ENCODE measurements at regions not wholly inside any gene's neighbourhood (a gene's known extent, or its start where the extent isn't known, plus 50 kb on each side); places are given as distances from the start of the nearest gene placed in this dataset.
"Not testable (repeated sequence)": the region's sequence is repeated elsewhere in the genome, so short reads cannot be mapped to it uniquely, and the experiment has no call there.

DNA sequence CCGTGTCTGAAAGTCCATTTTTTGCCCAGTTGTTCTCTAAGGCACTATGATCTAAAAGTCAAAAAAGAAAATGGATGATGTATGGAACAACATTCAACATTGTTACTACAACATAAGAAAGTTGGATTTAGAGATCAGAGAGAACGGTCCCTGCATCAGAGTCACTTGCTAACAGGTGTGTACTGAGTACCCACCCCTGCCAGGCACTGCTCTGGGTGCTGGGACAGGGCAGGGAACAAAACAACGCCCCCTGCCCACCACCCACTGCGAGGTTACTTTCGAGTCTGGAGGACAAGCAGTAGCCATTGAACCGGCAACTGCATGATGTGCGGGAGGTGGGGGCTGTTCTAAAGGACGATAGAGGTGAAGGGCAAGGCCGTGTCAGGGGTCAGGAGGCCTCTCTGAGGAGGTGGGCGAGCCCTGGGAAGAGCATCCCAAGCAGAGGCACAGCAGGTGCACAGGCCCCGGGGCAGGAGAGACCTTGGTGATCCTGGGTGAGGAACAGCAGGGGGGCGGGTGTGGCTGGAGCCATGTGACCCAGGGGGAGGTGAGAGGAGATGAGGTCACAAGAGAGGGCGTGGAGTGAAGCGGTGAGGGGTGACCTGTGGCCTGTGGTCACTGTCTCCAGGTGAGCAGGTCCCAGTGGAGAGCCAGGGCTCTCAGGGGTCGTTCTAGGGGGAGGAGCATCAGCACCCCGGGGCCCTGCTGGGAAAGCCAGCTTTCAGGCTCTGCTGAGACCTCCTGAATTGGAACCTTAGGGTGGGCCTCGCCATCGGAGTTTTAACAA, 197.5 kb upstream of the SULF2 start:
- DNase-seq (ENCODE audit: extremely low read depth, low read depth) = no peak

DNA sequence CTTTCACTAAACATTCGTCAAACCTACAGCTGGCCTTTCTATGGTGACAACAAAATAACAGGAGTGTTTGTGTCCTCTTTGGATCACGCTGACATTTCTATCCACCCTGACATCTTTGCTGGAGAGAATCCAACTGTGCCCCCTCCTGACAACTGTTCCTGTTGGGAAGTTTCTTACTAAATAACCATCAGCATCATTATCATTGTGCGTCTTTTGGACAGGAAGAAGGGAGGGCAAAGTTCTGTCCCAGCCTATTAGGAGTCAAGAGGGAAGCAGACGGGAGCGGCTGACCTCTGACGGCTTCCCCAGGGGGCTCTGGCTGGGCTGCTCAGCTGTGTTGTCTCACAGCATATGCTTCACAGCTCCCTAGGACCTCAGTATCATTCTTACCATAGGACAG, 195.9 kb upstream of the SULF2 start:
- no peak for DNase-seq (ENCODE audit: extremely low read depth, low read depth)

DNA sequence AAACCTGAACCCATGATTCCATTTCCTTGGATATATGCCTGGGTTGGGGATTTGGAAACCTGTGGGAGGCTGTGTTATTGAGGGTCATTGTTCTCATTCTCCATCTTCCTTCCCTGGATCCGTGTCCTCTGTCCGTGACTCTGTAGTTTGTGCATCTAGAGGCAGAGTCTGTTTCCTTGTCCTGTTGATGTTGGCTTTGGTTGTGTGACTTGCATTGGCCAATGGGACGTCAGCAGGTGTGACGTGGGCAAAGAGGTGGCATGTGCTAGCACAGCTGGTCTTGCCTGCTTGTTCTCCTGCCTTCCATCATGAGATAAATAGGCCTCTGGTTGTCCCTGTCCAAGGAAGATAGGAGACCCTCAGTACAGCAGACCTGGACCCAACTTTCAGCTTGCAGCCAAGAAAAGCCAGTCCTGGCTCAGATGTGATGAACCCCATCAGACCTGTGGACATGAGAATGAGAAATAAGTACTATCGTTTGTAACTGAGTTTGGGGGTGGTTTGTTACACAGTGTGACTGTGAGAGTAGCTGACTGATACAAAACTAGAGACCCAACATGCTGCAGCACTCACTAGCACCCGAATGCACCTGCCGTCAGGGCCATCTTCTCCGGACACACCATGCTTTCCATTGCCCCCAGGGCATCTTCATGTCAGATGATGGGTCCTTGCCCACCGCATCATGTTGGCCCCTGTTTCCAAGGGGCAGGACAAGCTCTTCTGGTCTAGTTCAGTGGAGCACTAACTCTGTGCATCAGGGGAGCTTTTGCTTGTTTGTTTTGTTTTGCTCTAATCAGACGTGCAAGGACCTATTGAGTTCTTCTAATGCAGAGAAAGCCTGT, 195.3 kb upstream of the SULF2 start:
- DNase-seq (ENCODE audit: extremely low read depth, low read depth) = no peak

DNA sequence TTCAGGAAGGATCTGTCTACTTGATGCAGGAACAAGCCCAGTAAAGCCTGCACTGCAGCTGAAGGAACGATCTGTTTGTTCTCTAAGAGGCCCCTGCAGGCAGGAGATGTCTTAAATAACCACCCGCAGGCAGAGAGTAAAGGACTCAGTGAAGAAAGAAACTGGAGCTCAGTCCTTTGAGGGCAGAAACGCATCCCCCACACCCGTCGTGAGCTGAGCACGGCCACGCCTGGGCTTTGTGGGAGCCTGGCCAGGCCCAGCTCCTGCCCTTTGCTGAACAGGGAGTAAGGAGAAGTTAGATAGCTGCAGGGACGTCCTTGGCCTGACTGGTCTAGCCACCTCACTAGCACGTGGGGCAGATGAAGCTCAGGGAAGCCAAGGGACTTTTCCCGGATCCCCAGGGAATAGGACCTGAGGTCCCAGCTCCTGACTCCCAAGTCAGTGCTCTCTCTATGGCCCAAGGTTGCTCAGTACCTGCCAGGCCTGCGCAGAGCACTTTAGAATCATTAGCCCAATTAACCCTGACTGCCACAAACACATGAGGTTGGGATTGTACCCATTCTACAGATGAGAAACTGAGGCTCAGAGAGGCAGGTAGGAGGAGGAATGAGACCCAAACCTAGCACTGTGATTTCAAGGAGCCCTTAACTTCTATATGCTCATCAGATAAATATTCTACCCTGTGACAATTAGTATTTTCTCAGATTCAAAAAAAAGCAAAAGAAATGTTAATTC, 194.2 kb upstream of the SULF2 start:
- DNase-seq (ENCODE audit: extremely low read depth, low read depth) = not testable (repeated sequence)

DNA sequence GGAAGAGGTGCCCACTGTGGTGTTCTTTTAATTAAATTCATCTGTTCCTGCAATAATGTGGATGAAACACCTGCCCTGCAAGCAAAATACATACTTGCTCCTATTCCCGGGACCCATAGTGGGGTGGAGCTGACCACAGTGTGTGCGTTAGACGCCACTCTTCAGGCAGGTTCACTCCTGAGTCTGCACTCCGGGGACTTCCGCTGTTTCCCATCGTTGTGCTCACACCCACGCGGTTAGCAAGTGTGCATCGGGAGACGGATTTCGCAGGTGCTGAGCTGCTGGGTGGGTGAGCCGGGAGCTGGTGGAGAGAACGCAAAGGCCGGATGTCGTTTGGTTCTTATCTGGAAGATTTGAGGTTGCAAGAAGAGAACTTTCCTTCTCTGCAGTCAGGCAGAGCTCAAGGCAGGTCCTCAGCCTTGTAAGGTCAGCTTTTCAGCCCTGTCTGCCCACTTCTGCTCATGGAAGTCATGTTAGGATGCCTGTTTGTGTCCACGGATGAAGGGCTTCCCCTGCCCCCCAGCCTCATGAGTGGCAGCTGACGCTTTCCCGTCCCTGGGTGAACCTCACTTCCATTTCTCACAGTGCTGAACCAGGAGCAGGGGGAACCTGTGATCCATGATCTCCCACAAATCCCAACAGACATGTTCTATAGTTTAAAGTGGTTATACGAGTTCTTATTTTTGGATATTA, 193.3 kb upstream of the SULF2 start:
- DNase-seq (ENCODE audit: extremely low read depth, low read depth) = not testable (repeated sequence)

DNA sequence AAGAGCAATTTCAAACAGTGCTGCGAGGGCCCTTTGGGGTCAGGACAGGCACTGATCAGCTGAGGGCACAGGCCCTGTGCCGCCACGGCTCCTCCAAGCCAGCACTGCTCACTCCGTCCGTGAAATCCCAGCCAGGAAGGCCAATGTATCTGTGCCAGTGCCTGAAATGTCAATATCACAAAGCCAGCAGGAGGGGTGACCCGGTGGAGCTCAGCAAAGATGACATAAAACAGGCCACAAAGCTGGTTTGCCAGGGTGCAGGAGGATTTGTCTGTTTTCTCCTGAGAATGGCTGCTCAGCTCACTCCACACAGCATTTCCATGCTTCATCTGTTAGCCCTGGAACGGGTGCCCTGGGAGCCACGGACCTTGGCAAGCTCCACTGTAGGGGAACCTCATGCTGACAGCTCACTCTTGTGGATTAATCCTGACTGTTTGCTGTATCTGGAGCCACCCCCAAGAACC, 192.5 kb upstream of the SULF2 start:
- not testable (repeated sequence) for DNase-seq (ENCODE audit: extremely low read depth, low read depth)

DNA sequence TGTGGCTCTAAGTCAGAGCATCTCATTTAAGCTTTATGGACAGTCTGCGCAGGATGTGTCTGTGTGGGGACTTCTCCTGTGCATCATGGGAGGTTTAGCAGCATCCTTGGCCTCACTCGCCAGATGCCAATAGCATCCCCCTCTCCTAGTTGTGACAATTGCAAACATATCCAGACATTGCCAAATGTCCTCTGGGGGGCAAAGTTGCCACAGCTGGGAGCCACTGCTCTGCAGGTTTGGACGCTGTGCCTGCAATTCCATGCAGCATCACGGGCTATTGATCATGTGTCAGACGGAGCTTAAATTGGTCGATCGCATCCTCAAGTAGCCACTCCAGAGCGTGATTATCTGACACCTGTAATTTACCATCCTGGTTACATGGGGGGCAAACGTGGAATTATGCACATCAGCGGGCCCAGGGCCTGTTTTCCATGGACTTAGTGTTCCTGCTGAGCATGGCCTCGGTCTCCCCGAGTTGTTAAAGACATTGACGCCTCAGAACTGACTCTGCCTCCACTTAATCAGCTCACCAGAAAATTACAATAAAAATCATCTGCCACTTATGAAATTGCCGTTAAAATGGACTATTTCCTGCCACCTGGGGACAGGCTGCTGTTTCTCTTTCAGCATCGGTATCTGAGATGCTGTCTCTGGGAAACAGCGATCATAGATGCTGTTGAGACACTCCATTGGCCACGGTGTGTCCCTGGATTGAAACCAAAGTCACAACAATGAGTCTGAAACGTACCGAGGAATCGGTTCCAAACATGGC, 191.9 kb upstream of the SULF2 start:
- not testable (repeated sequence) for DNase-seq (ENCODE audit: extremely low read depth, low read depth)

DNA sequence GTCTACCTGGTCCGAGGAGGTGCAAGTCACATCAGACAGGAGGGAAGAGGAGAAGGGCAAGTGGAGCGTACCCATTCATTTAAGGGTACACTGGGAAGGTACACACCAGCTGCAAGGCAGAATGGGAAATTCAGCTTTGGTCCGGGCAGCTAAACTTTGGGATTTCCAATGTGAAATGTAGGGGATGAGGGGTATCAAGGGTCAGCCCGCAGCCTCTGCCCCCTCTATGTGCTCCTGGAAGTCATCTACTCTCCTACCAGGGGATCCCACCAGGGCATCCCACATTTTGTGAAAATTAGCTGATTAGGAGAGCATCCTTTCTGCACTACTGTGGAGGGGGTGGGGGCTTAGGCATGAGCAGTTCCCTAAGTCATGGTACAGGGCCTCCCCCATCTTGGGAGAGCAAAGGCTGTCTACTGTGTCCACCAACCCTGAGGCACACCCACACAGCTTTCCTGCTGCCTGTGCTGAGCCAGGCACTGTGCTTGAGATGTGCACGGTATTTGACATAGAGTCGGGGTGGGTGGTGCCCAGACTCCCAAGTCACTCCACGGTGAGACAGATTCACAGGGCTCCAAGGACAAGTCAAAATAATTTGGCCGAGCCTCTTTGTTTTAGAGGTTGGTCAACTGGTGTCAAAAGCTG, 189.1 kb upstream of the SULF2 start:
- DNase-seq (ENCODE audit: extremely low read depth, low read depth) = no peak

DNA sequence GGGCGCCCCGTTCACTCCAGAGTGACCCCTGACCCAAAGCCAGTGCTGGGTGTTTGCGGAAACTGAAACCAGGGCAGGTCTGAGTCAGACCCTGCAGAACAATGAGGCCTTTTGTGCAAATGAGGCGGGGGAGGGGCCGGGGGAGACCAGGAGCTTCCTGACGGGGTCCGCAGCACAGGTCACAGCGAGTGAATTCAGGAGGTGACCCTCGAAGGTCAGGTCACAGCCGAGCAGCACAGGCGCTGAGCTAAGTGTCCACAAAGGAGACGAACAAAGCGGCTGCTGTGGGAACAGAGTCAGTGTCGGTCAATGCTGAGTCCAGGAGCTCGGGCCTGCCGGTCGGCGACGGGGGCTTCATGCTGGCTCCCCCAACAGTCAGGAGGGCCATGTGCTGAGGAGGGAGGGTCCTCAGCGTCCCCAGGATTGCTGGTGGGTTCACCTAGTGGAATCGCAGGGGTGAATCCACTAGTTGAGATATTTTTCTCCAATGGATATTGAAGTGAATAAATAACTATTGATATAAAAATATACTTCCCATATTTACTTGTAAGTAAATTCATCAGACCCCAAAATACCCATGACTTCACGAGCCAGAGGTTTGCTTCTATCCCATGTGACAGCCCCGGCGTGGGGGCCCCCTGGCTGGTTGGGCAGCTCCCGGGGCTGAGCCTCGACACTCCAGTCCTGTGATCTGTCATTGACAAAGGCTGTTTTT, 188.4 kb upstream of the SULF2 start:
- DNase-seq (ENCODE audit: extremely low read depth, low read depth) = no peak

DNA sequence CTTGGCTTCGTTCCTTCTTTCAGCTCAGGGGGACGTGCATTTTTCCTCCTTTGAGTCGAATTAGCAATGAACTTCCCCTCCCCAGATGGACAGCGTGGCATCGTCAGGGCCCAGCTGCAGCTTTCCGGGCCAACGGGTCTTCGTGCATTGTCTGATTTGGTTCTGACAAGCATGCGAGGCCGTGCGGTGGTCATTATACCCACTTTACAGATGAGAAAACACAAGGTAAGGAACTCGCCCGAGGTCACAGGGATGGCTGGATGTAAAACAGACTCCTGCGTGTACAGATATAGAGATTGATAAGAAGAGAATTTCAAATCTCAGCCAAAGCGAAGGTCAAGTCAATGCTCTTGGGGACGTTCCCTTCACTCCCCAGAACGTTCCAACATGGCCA, 187.6 kb upstream of the SULF2 start:
- DNase-seq (ENCODE audit: extremely low read depth, low read depth) = no peak

DNA sequence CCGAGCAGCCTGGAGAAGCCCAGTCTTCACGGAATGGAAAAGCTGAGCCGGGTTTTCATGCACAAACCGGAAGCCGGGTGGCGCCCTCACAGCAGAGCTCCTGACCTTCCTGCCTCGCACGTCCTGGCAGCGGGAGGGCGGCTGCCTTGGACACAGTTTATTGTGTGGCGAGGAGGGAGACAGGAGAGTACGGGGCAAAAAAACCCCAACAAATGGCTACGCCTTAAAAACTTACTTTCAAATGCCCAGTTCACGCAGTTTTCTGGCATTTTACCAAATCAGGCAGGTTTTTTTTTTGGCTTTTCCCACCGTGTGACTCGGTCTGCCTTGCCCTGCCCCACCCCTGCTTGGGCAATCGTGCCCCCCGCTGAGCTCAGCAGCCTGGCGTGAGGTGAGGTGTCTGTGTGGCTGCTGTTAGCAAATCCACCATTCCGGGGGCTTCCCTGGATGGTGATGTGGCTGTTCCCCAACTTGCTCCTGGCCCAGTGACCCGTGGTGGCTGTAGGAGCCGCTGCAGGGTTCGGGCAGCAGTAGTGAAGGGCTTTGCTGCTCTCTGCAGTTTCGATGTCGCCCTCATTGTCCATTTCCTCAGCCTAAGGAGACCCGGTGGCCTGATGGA, 187.1 kb upstream of the SULF2 start:
- not testable (repeated sequence) for DNase-seq (ENCODE audit: extremely low read depth, low read depth)

DNA sequence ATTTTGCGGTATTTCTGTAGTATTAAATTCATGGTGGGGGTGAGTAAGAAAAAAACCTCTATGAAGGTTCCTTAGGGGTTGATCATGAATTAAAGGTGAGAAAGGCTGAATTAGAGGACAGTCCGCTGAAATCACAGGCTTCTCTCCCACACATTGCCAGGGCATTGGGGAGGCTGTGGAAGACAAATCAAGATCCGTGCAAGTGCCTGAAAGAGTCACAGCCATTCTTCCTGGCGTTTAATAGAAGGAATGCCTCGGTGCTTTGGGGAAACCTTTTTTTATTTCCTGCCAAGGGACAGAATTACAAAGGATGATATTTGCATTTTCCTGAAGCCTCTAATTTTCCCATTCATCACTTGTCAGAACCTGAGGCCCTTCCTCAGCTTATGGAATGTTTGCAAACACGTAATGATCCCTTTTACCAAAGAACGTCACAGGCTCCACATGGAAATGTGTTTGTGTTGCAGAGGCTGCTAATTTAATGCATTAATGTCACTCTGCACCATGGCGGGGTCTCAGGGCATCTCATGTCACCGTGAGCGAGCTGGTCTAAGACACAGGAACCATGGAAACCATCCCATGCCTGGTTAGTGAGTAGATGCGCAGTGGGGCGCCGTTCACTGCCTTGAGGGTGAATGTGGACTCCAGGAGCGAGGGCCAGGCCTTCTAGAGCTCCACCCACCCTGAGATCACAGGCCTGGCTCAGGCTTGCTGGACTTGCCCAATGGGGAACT, 185.9 kb upstream of the SULF2 start:
- no peak for DNase-seq (ENCODE audit: extremely low read depth, low read depth)

DNA sequence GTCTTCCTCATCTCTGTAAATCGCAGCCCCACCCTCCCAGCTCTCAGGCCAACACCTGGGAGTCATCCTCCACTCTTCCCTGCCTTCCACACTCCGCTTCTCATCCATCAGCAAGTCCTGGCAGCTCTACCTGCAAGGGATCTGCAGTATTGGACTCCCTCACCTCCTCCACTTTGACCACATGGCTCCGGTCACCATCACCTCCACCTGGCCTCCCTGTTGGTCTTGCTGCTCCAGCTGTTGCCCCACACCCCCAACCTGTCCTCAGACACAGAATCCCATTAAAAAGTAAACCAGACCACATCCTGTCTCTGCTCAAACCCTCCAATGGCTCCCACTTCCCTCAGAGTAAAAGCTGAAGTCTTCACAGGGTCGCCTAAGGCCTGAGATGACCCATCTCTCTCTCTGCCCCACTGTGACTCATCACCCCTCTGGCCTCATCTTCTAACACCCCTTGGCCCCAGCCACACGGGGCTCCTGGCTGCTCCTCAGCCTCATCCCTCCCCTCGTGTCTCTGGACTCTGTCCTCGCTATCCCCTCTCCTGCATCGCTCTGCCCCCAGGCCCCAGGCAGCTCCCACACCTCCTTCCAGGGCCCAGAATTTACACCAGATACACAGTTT, 185.1 kb upstream of the SULF2 start:
- DNase-seq (ENCODE audit: extremely low read depth, low read depth) = no peak

DNA sequence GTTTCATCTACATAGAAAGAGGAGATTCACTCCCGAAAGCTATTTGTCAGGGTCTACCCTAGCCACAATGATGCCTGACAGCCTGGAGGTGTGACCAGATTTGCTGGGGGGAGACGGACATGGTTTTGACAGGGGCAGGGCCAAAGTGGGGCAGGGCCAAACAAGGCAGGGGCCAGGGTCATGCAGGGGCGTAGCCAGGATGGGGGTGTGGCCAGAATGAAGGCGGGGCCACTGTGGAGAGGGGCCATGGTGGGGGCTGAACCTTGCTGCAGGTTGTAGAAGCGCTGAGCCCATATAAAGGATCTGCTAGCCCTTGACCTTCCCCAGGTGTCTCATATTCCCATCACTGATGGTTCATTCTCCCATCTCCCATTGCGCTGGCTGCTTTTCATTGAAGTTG, 184.1 kb upstream of the SULF2 start:
- no peak for DNase-seq (ENCODE audit: extremely low read depth, low read depth)

DNA sequence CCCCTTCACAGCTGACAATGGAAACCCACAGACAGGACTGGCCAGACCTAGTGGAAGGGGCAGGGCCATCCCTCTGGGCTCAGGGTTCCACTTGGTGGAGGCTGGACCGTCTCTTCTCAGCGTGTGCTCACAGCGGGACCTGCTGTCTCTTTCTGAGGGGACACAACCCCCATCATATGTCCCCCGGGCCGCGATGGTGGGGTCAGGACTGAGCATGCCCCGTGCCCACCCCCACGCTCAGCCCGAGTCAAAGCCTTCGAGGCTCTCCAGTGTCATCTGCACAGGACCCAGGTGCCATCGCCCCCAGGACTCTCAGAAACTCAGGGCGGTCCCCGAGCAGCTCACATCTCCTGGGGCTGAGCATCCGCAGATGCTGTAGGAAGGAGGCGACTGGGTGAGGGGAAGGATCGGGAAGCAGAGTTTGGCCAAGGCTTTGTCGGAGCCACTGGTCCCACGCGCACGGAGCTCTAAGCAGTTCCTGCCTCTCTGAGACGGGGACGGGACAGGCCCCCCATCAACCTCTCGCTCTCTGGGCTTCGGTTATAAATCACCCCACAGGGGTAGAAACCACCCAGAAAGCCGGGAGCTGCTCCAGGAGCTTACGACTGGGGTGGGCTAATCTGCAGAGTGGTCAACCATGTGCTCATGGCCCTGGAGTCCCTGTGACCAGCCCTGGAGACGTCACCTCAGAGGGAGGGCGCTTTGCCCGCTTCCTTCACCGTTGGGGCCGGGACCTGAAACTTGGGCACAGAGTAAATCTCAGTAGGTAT, 183.4 kb upstream of the SULF2 start:
- DNase-seq (ENCODE audit: extremely low read depth, low read depth) = no peak

DNA sequence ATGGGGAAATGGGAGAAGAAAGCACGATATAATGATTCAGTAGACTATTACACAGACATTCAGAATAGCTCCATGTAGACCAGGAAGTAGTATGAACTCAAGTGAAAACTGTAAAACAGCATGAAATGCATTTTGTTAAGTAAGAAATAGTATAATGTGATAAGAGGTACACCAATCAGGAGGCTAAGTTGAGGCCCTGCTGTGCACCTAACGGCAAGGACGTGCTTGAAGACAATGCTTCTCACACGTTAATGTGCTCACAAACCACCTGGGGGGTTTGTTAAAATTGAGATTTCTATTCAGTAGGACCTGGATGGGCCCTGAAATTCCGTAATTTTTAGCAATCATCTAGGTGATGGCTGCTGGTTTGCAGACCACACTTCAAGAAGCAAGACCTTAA, 178.9 kb upstream of the SULF2 start:
- no peak for DNase-seq (ENCODE audit: extremely low read depth, low read depth)
